Heart left ventricle (tissue), 16 donors: ENCODE measurements at regions not wholly inside any gene's neighbourhood (a gene's known extent, or its start where the extent isn't known, plus 50 kb on each side); places are given as distances from the start of the nearest gene placed in this dataset.

Source experiments
- ATAC-seq, 4 donors: fragments of 200-7000 bp; cut with Tn5 transposase; one replicate each; pipeline ENCODE4 v1.9.1; 2020 to 2022; ENCODE audit warnings: moderate library complexity in 4 of 4, mild to moderate bottlenecking in 3 of 4, moderate number of reproducible peaks in 1 of 4
- DNase-seq, 5 donors: peaks; one replicate each; pipeline ENCODE4 v3.0.0-alpha.2; 2020
- H3K27ac ChIP-seq, 12 donors: fragments of 200-600 bp; sonication (generic) in 4 of 12; one replicate each; pipeline versions ENCODE4 v1.5.0 to v1.8.0; 2016 to 2022; ENCODE audit warnings: mild to moderate bottlenecking in 2 of 12
- H3K27me3 ChIP-seq, 9 donors: fragments of 200-600 bp; sonication (generic) in 2 of 9; one replicate each; pipeline versions ENCODE4 v1.5.1 to v1.8.0; 2016 to 2022; ENCODE audit warnings: mild to moderate bottlenecking in 3 of 9
- H3K36me3 ChIP-seq, 9 donors: fragments of 200-600 bp; sonication (generic) in 2 of 9; one replicate each; pipeline versions ENCODE4 v1.5.0 to v1.8.0; 2018 to 2022; ENCODE audit warnings: mild to moderate bottlenecking in 2 of 9
- H3K4me1 ChIP-seq, 12 donors: fragments of 200-600 bp; sonication (generic) in 4 of 12; one replicate each; pipeline versions ENCODE4 v1.5.0 to v1.8.0; 2016 to 2022; ENCODE audit warnings: mild to moderate bottlenecking in 3 of 12
- H3K4me3 ChIP-seq, 12 donors: fragments of 200-600 bp; sonication (generic) in 4 of 12; one replicate each; pipeline versions ENCODE4 v1.5.0 to v1.8.0; 2017 to 2022; ENCODE audit warnings: mild to moderate bottlenecking in 9 of 12, moderate library complexity in 4 of 12
- H3K9me3 ChIP-seq, 12 donors: fragments of 200-600 bp; sonication (generic) in 4 of 12; one replicate each; pipeline versions ENCODE4 v1.5.0 to v1.8.0; 2016 to 2022; ENCODE audit warnings: mild to moderate bottlenecking in 1 of 12
- CTCF ChIP-seq, 12 donors: fragments of 200-600 bp; sonication (generic) in 4 of 12; IDR thresholded peaks; one replicate each; pipeline versions ENCODE4 v1.5.0 to v1.8.0; 2018 to 2022; ENCODE audit warnings: antibody characterized with exemption in 12 of 12, mild to moderate bottlenecking in 5 of 12
- POLR2A ChIP-seq, 2 donors: fragments of 450-650 bp; IDR thresholded peaks; one replicate each; pipeline ENCODE4 v1.6.1; 2017; ENCODE audit warnings: antibody characterized with exemption in 2 of 2, mild to moderate bottlenecking in 2 of 2, moderate library complexity in 2 of 2
- WGBS, 4 donors: extraction: QIAGEN DNeasy Blood & Tissue Kit in 2 of 4; methylation state at CpG; one replicate each; pipeline versions ENCODE4 v1.1.5 to v1.1.7; 2013 to 2018; 5-methylcytosine and 5-hydroxymethylcytosine counted together
- intact Hi-C, 10 donors: fragments of 100-400 bp; cut with DNase I; formaldehyde crosslinking; loops; one replicate each; pipeline versions ENCODE4 v1.11.1 to v1.14.2; 2022
- donor health status: ischemic (EF 13 %, LVEDD 7.1; RV severe dilation, severe dysfunction).
- donor health status: healthy with polysubstance abuse.
- donor health status: DM: no; HTN: yes; CAD: no.
- donor health status: DM: no; HTN: no; CAD: no.
- donor health status: ischemic (EF 25% LVEDD 6.9; RV normal size, moderate dysfunction).
- donor health status: ischemic (EF 25% LVEDD 5.7; RV mildly dilated, moderate dysfunction).
- donor health status: healthy.
- donor health status: DM: yes; HTN: yes; CAD: no.
- donor health status: ischemic (EF 35%, LVEDD 5.7; RV mildly dilated, moderate dysfunction).
- donor health status: nonischemic (EF 11% LVEDD 7.7; RV severe dilation, severe dysfunction).
- donor health status: DM: yes; HTN: yes; CAD: no.
- donor health status: PGD.
- donor health status: ischemic (EF 29% LVEDD 5.4; RV normal size, mild dysfunction).
- donor health status: nonischemic (EF 23%, LVEDD 6.1; RV moderate dilation, normal function).

GRCh38 chr10:93166134-93166533 lies 92.4 kb downstream of the CYP26A1 start:
- no peak overlapping the region for H3K27ac ChIP-seq
- H3K9me3 ChIP-seq = peaks cover 0 to 15% (median 4%) of the 10 kb centered on the region in 12 donors
- intact Hi-C loops = no loop called here
- no peaks in the 10 kb centered on the region for H3K36me3 ChIP-seq
- H3K4me3 ChIP-seq = no peak overlapping the region
- peaks cover 0 to 6% (median 0%) of the 10 kb centered on the region in 9 donors for H3K27me3 ChIP-seq
- no peaks in the 10 kb centered on the region for H3K4me1 ChIP-seq
- DNase-seq (no peak), ATAC-seq (no peak)
- TF ChIP-seq CTCF (IDR thresholded peaks at IDR 0.05) = no peak
- no peak for TF ChIP-seq POLR2A (IDR thresholded peaks at IDR 0.05)
- WGBS, 4 donors = 60 to 76% (median 70%) methylated on average over 4 of the region's 4 CpGs

- no peak for TF ChIP-seq POLR2A (IDR thresholded peaks at IDR 0.05)
- TF ChIP-seq CTCF (IDR thresholded peaks at IDR 0.05) = no peak
- intact Hi-C loops = no loop called here
- ATAC-seq (no peak), DNase-seq (no peak)
- H3K4me1 ChIP-seq = no peaks in the 10 kb centered on the region
- no peak overlapping the region for H3K4me3 ChIP-seq
- peaks cover 0 to 6% (median 0%) of the 10 kb centered on the region in 9 donors for H3K27me3 ChIP-seq
- no peaks in the 10 kb centered on the region for H3K36me3 ChIP-seq
- no peak overlapping the region for H3K27ac ChIP-seq
- peaks cover 0 to 16% (median 4%) of the 10 kb centered on the region in 12 donors for H3K9me3 ChIP-seq
Measured at GRCh38 chr10:93171837-93172236, 98.1 kb downstream of the CYP26A1 start.

- WGBS, 4 donors = 75 to 84% (median 79%) methylated on average over 10 of the region's 10 CpGs
- intact Hi-C loops = no loop called here
- no peak for TF ChIP-seq CTCF (IDR thresholded peaks at IDR 0.05)
- no peak for TF ChIP-seq POLR2A (IDR thresholded peaks at IDR 0.05)
- Histone ChIP-seq H3K27me3 (peaks cover 0 to 2% (median 0%) of the 10 kb centered on the region in 9 donors), H3K27ac (no peak overlapping the region), H3K9me3 (peaks cover 0 to 16% (median 4%) of the 10 kb centered on the region in 12 donors), H3K4me3 (no peak overlapping the region), H3K36me3 (no peaks in the 10 kb centered on the region), H3K4me1 (no peaks in the 10 kb centered on the region)
- DNase-seq (no peak), ATAC-seq (no peak)
Measured at GRCh38 chr10:93173967-93174845, 100.5 kb downstream of the CYP26A1 start.

- no peak for ATAC-seq
- Histone ChIP-seq H3K9me3 (peaks cover 0 to 7% (median 0%) of the 10 kb centered on the region in 12 donors), H3K27me3 (no peaks in the 10 kb centered on the region), H3K4me3 (no peak overlapping the region), H3K27ac (no peak overlapping the region), H3K36me3 (no peaks in the 10 kb centered on the region), H3K4me1 (peaks cover 0 to 4% (median 0%) of the 10 kb centered on the region in 12 donors)
- WGBS, 4 donors = 75 to 86% (median 78%) methylated on average over 6 of the region's 6 CpGs
- TF ChIP-seq POLR2A (IDR thresholded peaks at IDR 0.05) (no peak), CTCF (IDR thresholded peaks at IDR 0.05) (no peak)
- intact Hi-C loops = no loop called here
- no peak for DNase-seq
Measured at GRCh38 chr10:93175490-93175889, 101.8 kb downstream of the CYP26A1 start.
